HG02678 (cell line): ENCODE measurements at regions not wholly inside any gene's neighbourhood (a gene's known extent, or its start where the extent isn't known, plus 50 kb on each side); places are given as distances from the start of the nearest gene placed in this dataset.

Experiments used
- ATAC-seq: cut with Tn5 transposase; IDR thresholded peaks from one replicate; pipeline ENCODE4 v1.9.1; 2021; ENCODE audit warnings: mild to moderate bottlenecking, moderate library complexity; ENCODE audit not compliant: unreplicated experiment

DNA sequence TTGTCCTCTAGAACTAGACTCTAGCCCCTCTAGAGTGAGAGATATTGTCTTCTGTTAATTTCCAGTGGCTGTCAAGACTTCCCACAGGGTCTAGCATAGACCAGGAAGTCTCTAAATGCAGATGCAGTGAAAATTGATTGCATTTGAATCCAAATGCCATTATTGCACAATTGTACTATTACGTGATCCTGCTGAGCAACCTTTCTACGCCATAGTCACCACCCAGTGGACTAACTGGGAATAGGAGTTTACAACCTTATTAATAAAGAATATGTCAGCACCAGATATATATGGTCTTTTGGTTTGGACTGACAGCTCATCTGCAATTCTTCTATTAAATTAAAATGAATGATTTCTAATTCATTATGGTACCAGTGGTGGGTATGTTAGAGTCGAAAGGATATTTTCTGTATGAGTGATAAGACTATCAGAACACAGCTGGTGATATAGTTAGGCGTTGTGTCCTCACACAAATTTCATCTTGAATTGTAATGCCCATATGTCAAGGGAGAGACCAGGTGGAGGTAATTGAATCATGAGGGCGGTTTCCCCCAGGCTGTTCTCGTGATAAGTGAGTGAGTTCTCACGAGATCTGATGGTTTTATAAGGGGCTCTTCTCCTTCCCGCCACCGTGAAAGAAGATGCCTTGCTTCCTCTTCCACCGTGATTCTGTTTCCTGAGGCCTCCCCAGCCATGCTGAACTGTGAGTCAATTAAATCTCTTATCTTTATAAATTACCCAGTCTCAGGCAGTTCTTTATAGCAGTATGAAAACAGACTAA lies 138.9 kb upstream of the CA10 start:
- ATAC-seq, result no peak

DNA sequence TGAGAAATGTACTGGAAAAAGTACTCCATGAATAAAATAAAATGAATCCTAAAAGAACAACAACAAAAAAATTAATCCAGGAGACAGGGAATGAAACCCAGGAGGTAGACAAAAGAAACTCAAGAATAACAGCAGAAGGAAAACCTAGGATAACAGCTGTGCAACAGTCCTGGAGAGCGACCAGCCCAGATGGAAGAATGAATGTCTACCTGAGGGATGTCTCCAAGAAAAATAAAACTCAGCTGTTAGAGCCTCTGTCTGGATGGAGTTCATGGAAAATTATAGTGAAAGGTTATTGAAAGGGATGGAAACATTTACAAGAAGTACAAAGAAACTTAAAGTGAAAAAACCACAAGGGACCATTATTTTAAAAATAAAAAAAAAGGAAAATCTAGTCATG lies 135.8 kb upstream of the CA10 start:
- no peak for ATAC-seq

DNA sequence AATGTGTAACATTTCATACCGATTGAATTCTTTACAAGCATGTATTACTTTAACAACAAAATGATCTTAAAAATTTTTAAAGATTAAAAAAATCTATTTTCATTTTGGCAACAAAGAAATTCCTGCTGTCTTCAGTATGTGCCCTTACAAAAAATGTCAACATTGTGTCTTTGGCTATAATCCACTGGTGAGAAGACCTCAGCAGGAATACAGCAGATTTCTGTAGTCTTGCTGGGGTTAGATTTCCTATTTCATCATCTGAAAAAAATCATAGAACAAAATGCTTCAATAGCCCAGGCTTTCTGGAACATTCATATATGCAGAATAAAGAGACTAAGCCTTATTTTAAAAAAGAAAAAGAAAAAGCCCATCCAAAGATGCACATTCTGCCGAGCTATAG lies 129.1 kb upstream of the CA10 start:
- ATAC-seq, result no peak

DNA sequence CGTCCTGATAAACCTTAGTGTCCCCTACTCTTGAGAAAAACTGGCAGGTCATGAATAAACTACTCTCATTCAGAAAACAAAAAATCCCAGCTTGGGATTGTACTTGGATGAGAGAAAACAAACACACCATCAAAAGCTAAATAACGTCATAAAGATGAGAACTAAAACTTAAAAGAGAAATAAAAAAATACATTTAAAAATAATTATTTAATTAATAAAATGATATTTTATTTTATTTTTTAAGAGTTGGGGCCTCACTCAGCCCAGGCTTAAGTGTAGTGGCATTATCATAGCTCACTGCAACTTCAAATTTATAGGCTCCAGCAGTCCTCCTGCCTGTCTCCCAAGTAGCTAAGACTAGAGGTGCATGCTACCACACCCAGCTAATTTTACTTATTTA lies 125.4 kb upstream of the CA10 start:
- ATAC-seq, result no peak

DNA sequence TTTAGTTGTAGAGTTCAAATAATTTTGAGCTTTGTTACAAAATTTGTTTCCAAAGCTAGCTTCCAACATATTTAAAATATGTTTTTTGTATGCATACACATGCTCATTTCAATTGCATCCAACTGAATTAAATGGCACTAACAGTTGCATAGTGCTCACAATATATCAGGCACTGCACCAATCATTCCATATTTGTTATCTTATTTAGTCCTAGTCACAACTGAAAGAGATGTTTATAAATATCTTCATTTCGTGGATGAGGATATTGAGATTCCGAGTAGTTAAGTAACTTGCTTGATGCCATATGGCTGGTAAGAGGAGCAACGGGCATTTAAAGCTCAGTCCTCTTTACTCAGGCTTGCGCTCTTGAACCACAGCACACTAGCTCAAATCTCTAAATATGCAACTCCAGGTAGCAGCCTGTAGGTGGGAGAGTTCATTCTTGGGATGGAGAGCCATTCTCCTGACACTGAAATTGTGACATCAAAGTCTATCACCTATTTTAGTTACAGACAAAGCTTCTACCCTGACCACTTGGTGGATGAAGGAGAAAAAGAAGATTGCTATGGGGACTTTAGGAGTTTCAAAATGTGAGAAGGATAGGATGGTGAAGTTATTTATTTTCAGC lies 118.0 kb upstream of the CA10 start:
- ATAC-seq, result no peak

DNA sequence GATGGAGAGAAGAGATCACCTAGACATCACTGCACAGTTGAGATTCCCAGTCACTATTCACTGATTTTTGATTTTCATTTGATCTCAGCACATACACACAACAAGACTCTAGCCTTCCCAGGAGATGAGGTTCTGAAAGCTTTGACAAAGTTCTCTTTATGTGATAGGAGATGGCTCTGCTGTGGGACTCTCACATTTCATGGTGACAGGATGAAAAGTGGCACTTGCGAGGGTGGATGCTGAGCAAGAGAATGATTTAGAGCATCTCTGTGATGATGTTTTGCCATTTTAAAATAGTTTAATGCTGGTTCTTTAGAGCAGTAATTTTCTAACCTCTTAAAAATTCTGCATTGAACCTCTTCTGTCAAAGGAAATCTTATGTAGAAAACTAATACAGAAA lies 113.3 kb upstream of the CA10 start:
- no peak for ATAC-seq

DNA sequence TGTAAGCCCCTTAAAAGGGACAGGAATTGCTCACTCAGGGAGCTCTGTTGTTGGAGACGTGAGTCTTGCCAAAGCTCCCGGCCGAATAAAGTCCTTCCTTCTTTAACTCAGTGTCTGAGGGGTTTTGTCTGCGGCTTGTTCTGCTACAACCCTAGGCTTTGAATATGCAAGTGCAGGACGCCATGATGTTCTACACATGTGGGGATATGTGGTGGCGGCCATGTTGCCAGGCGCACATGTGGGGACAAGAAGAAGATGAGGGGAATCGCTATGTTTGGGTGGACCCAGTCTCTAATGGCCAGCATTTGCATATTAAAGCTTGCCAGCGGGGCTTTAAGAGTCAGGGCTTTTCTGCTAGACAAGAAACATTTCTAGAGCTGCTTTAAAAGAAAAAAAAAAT lies 96.8 kb upstream of the CA10 start:
- no peak for ATAC-seq

DNA sequence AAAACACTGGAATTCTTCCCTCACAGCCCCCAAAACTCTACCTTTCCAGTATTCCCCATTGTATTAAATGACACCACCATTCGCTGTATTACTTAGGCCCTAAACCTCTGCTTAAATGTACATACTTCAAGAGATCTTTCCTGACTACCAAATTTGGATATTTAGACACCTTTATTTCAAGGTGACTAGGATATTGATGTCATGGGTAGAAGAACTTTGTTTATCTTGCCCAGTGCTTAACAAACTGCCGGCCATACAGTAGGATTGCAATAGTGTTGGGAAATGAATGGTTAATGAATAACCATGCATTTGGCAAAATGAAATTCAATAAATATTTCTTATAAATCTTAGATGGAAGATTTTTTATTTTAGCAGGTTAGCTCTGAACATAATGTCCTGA lies 86.2 kb upstream of the CA10 start:
- ATAC-seq, result no peak

DNA sequence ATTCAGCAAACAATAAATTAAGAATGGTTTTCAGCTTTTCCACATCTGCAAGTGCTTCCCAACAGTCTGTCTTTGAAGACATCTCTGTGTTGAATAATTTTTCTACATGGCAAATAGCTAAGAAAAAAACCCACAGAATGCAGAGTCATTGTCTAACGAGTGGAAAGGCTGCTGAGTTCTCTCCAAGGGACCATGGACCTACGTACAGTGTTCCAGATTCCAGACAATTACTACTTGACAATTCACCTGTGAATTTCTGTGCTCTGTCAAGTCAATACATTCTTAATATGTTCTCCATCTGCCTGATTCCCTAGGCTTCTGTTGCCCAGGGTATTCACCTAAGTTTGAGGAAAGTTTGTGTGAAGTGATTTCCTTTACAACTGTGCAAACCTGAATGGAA lies 83.8 kb upstream of the CA10 start:
- ATAC-seq, result no peak

DNA sequence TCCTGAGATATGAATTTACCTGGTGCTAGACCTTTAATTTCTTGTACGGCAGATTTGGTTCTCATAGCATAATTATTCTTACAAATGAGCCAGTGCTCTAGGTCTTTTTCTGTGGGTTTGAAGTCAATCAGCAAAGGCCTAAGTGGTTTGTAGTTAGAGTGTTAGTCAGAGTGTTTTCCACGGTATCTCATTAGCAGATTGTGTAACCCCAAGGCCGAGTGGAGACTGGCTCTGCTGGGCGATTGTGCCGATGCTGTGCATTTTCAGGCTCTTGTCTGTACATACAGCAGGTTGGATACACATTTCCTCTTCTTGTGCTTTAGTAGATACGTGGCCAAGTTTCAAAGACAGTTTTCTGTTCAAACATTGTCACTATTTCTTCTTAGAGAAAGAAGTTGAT lies 78.6 kb upstream of the CA10 start:
- ATAC-seq, result no peak

DNA sequence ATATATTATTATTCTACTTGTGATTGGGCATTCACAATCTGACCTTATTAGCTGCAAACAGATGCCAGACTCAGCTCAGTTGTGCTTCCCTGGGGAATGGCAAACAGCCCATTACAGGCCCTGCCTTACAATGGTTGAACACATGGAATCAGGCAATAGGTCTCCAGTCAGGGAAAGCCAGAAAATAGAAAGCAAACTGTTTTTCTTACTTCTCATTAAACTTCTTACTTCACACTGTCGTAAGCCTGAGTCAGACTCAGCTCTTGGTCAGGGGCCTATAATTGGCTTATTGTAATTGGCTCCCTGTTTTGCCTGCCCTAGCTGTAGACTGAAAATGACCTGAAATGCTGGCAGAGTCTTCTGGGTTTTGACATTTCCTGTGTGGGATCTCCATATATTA lies 77.0 kb upstream of the CA10 start:
- ATAC-seq, result no peak

DNA sequence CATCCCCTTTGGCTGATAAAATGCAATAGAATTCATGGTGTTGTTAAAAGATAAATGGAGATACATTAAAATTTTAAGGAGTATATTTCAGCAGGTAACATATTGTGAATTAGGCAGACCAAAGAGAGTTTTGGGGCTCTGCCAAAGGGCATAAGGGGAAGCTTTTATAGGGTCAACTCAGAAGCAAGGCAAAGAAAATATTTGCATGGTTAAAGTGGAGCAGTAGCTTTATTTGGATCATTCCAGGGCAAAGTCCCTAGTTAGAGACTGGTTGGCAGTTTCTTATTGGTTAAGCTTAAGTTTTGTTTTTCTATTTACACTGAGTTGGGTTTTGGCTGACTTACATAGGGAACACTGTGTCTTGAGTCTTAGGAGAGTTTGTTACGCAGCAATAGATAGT lies 75.1 kb upstream of the CA10 start:
- no peak for ATAC-seq

DNA sequence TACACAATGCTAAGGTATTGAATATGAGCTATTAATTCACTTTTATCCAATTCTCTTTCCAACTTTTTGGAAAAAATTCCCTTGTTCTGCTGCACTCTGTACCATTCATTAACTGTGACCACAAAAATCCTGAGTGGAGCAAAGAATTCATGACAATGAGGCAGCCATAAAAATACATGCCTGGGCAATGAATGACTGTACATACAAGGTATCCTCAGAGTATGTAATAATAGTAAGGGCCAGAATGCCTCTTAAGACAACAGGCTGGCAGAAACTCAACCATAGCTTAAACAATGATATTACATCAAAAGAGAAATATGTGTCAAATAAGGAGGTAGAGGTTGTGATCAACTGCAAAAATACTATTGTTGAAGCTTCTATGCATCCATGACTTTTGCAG lies 74.7 kb upstream of the CA10 start:
- ATAC-seq, result no peak

DNA sequence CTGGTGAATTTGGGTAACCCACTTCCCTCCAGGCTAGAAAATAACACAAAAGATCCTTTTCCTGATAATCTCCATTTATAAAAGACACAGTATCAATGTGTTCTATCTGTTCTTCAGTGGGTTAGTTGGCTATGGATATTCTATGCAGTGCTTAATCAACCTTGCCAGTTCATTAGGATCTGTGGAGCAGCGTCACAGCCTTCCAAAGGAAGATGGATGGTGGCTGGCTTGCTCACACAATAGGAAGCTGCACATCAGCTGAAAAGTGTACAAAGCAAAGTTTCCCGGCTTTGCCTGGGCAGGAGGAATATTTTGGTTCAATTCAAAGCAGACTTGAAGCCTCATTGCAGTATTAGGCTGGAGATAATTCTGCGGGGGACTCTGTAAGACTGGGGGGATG lies 70.3 kb upstream of the CA10 start:
- ATAC-seq, result no peak

DNA sequence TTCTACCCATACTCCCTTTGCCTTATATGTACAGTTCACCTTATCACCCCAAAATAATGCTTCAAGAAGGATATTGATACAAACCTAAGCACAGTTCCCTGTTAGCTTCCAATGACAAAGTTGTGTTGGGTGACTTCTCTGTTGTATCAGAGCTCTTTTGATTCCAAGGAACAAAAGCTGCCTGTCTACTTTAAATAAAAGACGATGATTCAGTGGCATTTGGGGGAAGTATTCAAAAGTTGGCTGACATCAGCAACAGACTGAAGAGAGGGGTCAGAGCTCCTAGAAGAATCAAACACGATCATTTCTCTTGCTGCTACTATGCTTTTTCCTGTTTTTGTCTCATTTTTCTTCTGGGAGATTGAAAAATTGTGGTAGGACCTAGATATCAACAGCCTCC lies 69.4 kb upstream of the CA10 start:
- no peak for ATAC-seq

DNA sequence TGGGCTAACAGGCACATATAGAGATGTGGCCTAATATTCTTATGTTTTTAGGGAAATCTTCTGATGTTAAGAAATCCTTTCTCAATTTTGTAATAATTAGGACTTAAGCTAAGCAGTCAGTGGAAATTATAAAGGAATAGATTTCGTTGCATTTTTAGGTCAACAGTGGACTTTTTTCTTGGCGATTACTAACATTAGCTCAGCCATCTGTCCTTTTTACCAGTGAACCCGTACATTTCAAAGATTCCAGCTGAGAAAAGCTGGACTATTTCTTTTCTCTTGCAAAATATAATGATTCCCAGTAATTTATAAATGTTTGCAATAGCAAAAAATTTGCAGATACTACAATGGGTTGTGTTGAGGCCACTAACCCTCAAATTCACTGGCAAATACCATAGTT lies 54.9 kb upstream of the CA10 start:
- ATAC-seq, result no peak

DNA sequence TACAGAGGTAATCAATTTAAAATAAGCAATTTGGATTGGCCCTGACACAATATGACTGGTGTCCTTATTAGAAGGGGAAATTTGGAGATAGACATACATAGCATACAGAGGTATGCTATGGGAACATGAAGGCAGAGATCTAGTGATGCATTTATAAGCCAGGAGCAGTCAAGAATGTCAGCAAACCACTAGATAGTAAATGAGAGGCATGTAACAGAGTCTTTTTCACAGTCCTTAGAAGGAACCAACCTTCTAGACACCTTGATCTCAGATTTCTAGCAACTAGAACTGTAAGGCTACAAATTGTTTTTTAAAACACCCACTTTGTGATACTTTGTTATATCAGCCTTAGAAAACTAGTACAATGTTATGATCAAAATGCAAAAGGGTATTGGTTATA lies 54.3 kb upstream of the CA10 start:
- ATAC-seq, result no peak

DNA sequence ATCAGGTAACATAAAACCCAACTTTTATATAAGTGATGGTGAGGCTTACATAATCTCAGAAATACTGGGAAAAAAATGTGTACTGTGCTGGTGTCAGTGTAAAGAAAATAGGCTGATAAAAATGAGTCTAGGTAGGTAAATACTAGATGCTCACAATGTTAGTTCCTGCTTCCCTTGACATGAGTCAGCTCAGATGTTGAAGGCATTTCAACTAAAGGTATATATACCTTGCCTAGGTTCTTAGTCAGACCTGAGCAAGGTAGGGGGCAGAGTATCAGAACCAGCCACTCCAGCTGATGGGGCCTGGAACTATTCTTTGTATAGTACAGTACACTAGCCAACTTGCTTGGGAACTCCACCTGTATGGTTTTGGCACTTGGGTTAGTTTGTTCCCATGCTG lies 51.0 kb upstream of the CA10 start:
- ATAC-seq, result no peak
